IPS-15b (cell line): ENCODE measurements at regions not wholly inside any gene's neighbourhood (a gene's known extent, or its start where the extent isn't known, plus 50 kb on each side); places are given as distances from the start of the nearest gene placed in this dataset.

Experiments used
- H3K27me3 ChIP-seq: one replicate; pipeline ENCODE4 v1.6.1; 2013; ENCODE audit warnings: low read length; ENCODE audit not compliant: control insufficient read depth, insufficient read depth
- H3K36me3 ChIP-seq: one replicate; pipeline ENCODE4 v1.6.1; 2013; ENCODE audit warnings: low read length; ENCODE audit not compliant: control insufficient read depth, insufficient read depth
- H3K4me1 ChIP-seq: one replicate; pipeline ENCODE4 v1.6.1; 2013; ENCODE audit warnings: mild to moderate bottlenecking, low read length; ENCODE audit not compliant: control insufficient read depth, insufficient read depth
- H3K4me3 ChIP-seq: one replicate; pipeline ENCODE4 v1.5.1; 2013; ENCODE audit warnings: low read depth, low read length
- H3K9ac ChIP-seq: one replicate; pipeline ENCODE4 v1.6.1; 2013; ENCODE audit warnings: low read depth, mild to moderate bottlenecking, low read length
- H3K9me3 ChIP-seq: one replicate; pipeline ENCODE4 v1.6.1; 2013; ENCODE audit warnings: mild to moderate bottlenecking, low read length; ENCODE audit not compliant: control insufficient read depth, insufficient read depth

DNA sequence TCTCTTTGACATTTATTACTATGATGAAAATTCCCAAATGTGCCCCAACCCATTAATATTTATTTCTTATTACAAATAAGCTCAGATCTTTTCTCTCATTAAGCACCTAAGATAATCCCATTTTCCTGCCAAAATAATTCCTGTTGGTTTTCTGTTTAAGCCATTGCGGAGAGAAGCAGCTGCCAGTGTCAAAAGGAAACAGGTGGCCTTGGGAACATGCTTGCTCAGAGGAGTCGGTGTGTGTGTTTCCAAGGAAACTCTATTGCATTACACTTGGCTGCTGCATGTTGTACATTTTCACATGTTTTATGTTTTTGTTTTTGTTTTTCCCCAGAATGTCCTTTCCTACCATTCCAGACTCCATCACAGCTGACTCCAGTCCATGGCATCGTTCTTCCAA lies 56.4 kb downstream of the CD24 start:
- Histone ChIP-seq H3K27me3 (no peaks in the 10 kb centered on the region), H3K4me1 (no peaks in the 10 kb centered on the region), H3K36me3 (no peaks in the 10 kb centered on the region), H3K9ac (no peak overlapping the region), H3K4me3 (no peak overlapping the region), H3K9me3 (no peaks in the 10 kb centered on the region)

DNA sequence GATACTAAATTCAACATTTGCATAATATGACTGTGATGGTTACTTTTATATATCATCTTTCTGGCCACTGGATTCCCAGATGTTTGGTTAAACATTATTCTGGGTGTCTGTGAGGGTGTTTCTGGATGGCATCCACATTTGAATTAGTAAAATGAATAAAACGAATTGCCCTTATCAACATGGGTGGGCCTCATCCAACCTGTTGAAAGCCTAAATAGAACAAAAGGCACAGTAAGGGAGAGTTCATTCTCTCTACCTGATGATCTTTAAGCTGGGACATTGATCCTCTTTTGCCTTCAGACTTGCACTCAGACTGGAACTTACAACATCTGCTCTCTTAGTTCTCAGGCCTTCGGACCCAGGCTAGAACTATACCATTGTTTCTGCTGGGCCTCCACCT lies 57.6 kb downstream of the CD24 start:
- no peaks in the 10 kb centered on the region for H3K9me3 ChIP-seq
- H3K4me1 ChIP-seq, result no peaks in the 10 kb centered on the region
- H3K9ac ChIP-seq, result no peak overlapping the region
- H3K27me3 ChIP-seq, result no peaks in the 10 kb centered on the region
- H3K36me3 ChIP-seq, result no peaks in the 10 kb centered on the region
- no peak overlapping the region for H3K4me3 ChIP-seq

DNA sequence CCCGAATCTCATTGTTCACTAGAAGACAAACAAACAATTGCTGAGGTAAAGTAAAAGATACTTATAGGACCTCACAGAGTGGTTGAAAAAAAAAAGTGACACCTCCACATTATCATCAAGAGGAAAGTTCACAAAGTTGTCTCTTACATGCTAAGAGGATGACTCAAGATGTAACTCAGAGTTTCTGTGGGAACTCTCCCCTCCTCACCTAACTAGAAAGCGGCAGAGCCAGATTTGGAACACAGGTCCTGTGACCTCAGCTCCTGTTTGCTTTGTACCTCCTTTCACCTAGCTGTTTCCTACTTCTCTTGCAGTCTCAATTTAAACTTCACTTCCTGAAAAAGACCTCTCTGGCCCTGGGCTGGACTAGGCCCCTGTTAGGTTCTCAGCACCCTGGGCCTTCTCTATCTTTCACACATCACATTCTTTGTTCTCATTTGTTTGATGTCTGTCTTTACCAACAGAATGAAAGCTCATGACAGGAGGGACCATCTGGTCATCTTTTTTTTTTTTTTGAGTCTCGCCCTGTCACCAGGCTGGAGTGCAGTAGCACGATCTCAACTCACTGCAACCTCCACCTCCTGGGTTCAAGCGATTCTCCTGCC lies 60.8 kb downstream of the CD24 start:
- Histone ChIP-seq H3K27me3 (no peaks in the 10 kb centered on the region), H3K9me3 (no peaks in the 10 kb centered on the region), H3K36me3 (no peaks in the 10 kb centered on the region), H3K4me3 (no peak overlapping the region), H3K4me1 (no peaks in the 10 kb centered on the region), H3K9ac (no peak overlapping the region)

DNA sequence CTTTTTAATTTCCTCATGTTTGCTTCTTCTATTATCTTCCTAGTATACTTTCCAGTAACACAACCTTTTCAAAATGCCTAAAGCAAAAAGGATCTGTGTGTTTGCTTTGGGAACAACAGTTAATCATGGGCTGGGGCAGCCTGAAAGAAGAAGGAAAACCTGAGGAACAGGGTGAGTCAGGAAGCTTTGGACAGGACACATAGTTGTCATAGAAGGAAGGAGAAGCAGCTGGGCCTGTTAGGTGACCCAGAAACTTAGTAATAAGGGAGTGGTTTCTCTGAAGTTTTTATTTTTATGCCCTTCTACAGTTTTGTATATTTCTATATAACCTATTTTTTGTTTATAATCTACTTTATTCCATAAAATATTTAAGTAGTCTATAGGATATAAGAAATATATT lies 61.4 kb downstream of the CD24 start:
- no peaks in the 10 kb centered on the region for H3K36me3 ChIP-seq
- H3K9me3 ChIP-seq, result no peaks in the 10 kb centered on the region
- no peaks in the 10 kb centered on the region for H3K4me1 ChIP-seq
- no peak overlapping the region for H3K4me3 ChIP-seq
- H3K9ac ChIP-seq, result no peak overlapping the region
- H3K27me3 ChIP-seq, result no peaks in the 10 kb centered on the region

DNA sequence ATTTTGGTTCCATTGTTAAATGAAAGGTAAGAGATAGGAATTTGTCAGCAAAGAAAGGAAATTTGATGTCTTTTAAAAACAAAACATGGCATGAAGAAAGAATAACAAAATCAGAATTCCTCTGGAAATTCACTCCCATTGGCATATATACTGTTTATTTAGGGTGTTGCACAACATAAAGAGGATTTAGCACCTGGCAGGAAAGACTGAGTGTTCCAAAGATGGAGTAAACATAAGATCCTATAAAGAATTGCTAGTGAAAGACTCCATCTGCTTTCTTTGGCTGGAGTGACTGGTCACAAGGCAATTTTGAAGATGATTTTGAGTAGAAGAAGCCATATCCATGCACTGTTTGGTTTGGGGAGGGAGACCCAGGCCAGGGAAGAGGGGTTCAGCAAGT lies 62.4 kb downstream of the CD24 start:
- no peak overlapping the region for H3K9ac ChIP-seq
- no peaks in the 10 kb centered on the region for H3K27me3 ChIP-seq
- no peaks in the 10 kb centered on the region for H3K4me1 ChIP-seq
- no peaks in the 10 kb centered on the region for H3K9me3 ChIP-seq
- H3K36me3 ChIP-seq, result no peaks in the 10 kb centered on the region
- H3K4me3 ChIP-seq, result no peak overlapping the region

DNA sequence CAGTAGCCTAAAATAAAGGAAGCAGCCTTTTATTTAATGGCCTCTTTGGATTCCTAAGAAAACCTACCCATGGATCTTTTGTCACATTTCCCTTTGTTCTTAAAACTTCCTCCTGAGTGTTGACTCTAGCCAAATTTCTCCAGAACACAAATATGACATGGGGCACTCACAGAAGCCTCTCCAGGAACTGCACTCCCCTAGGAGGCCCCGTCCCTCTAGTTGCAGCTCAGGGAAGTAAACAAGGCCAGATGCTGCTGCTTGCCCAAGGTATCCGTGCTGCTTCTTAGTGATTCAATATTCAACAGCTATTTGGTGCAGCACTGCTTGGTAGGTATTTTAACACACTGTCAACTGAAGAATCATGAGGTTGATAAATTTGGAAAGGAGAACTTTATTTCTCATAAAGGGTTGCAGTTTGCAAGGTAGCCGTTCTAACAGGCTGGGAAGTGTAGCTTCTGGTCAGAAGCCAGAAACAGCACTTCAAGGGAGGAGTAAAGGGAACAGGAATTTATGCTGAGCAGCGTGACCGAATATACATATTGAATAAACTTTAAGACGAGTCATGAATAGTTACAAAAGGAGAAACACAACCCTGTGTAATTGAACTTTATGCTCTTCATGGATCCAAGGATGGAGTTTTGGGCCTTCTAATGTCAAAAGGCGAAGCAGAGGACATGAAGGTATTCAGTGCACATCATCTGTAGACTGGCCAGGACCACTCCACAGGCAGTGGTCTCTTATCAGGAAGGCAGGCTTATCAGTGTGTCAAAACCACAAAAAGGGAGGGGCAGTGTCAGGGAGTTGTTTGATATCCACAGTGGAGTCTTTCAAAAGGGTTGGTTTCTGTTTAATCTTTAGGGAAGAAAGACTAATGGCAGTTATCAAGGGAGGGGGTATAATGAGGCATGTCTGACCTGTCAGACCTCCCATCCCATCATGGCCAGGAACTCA lies 63.3 kb downstream of the CD24 start:
- no peaks in the 10 kb centered on the region for H3K9me3 ChIP-seq
- H3K27me3 ChIP-seq, result no peaks in the 10 kb centered on the region
- no peak overlapping the region for H3K9ac ChIP-seq
- no peak overlapping the region for H3K4me3 ChIP-seq
- H3K36me3 ChIP-seq, result no peaks in the 10 kb centered on the region
- H3K4me1 ChIP-seq, result no peaks in the 10 kb centered on the region

DNA sequence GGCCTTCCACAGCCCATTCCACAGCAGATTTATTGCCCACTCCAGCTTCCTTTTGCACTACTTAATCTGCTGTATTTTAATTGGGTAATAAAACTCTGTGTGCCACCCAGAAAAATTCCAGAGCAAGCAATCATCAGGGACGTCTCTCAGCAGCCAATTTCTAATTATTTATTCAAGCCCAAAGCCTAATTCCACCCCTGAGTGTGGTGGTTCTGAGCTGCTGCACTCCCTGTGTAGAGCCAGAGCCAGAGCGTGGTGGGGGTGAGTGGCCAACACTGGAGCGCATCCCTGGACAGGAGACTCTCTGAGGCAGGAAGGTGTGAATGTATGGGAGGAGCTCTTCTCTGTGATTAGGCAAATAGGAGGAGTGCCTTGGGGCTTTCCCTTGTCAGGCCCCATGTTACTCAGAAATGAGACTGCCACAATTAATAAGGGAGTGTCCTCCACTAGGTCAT lies 66.1 kb downstream of the CD24 start:
- no peaks in the 10 kb centered on the region for H3K9me3 ChIP-seq
- no peaks in the 10 kb centered on the region for H3K36me3 ChIP-seq
- no peak overlapping the region for H3K4me3 ChIP-seq
- H3K9ac ChIP-seq, result no peak overlapping the region
- H3K4me1 ChIP-seq, result peaks cover 2% of the 10 kb centered on the region
- no peaks in the 10 kb centered on the region for H3K27me3 ChIP-seq

DNA sequence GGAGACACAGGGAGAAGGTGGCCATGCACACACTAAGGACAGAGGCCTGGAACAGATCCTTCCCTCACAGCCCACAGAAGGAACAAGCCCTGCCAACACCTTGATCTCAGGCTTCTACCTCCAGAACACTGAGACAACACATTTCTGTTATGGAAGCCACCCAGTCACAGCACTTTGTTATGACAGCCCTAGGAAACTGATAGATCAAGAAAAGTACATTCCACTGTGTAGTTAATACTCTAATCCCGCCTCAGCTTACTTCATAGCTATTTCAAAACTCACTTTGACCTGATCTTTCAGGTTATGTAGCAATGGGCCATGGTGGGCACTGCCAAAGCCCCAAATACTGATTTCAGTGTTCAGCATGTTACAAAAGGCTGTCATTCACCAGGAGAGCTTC lies 66.8 kb downstream of the CD24 start:
- H3K4me1 ChIP-seq, result peaks cover 2% of the 10 kb centered on the region

DNA sequence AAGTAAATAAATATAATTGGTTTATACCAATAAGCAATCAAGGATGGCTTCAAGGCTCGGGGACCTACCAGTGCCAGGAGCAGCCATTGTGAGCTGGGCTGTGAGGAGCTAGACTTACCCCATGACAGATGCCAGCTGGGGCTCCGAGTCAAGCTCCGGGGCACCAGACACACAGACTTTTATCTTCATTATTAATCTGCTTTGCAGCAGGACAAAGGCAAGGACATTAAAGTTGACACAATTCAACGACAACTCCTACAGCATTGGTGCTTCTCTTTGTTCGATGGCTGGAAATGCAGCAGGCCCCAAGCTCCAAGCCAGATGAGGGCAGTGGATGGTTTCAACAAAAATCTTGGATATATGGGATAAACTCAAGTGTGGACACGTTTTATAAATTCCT lies 68.3 kb downstream of the CD24 start:
- Histone ChIP-seq H3K9me3 (peaks cover 8% of the 10 kb centered on the region), H3K36me3 (peaks cover 4% of the 10 kb centered on the region), H3K27me3 (no peaks in the 10 kb centered on the region), H3K4me3 (no peak overlapping the region), H3K4me1 (peaks cover 2% of the 10 kb centered on the region), H3K9ac (no peak overlapping the region)

More for the DNA sequence above, 66.8 kb downstream of the CD24 start:
- no peak overlapping the region for H3K4me3 ChIP-seq
- H3K9me3 ChIP-seq, result no peaks in the 10 kb centered on the region
- H3K27me3 ChIP-seq, result no peaks in the 10 kb centered on the region
- H3K9ac ChIP-seq, result no peak overlapping the region
- no peaks in the 10 kb centered on the region for H3K36me3 ChIP-seq

DNA sequence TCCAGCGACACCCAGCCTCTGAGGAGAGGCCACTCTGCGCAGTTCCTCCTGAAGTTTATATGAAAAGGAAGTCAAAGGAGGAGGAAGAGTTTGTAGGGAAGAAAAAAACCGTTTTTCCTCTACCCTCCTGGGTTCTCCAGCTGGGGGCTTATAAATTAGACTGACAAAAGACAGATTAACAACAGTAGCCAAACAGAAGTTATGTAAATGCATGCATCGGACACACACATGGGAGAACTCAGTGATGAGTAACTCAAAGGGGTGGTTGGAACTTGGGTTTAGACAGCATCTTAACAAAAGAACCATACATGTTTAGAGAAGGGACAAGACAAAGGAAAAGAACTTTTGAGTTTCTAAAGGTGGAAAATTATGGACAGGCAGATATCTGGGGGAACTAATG lies 71.2 kb downstream of the CD24 start:
- peaks cover 2% of the 10 kb centered on the region for H3K4me1 ChIP-seq
- peaks cover 16% of the 10 kb centered on the region for H3K9me3 ChIP-seq
- H3K4me3 ChIP-seq, result no peak overlapping the region
- no peaks in the 10 kb centered on the region for H3K27me3 ChIP-seq
- peaks cover 4% of the 10 kb centered on the region for H3K36me3 ChIP-seq
- H3K9ac ChIP-seq, result no peak overlapping the region

DNA sequence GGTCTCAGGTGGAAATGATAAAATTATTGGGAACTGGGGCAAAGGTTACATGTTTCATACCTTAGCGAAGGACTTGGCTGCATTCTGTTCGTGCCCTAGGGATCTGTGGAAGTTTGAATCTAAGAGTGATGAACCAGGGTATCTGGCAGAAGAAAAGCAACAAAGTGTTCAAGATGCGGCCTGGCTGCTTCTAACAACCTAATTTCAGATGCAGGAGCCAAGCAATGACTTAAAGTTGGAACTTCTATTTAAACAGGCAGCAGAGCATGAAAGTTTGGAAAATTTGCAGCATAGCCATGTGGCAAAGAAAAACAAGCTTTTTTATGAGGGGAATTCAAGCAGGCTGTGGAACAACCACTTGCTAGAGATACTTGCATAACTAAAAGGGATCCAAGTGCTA lies 73.5 kb downstream of the CD24 start:
- Histone ChIP-seq H3K27me3 (no peaks in the 10 kb centered on the region), H3K4me3 (no peak overlapping the region), H3K9me3 (peaks cover 16% of the 10 kb centered on the region), H3K9ac (no peak overlapping the region), H3K4me1 (peaks cover 6% of the 10 kb centered on the region), H3K36me3 (peaks cover 4% of the 10 kb centered on the region)

DNA sequence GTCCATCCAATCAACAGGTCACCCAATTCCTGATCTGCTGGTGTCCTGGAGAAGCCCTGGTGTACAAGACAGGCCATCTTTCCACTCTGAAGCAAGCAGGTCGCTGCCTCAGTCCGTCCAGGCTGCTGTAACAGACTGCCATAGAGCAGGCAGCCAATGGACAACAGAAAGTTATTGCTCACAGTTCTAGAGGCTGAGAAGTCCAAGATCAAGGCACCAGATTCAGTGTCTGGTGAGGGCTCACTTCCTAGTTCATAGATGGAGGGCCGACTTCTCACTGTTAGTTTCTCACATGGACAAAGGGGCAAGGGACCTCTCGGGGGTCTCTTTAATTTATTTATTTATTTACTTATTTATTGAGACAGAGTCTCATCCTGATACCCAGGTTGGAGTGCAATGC lies 74.8 kb downstream of the CD24 start:
- Histone ChIP-seq H3K9me3 (peaks cover 16% of the 10 kb centered on the region), H3K36me3 (peaks cover 4% of the 10 kb centered on the region)

More for the DNA sequence above, 74.8 kb downstream of the CD24 start:
- no peaks in the 10 kb centered on the region for H3K27me3 ChIP-seq
- peaks cover 10% of the 10 kb centered on the region for H3K4me1 ChIP-seq
- H3K9ac ChIP-seq, result no peak overlapping the region
- no peak overlapping the region for H3K4me3 ChIP-seq
